Body of pancreas (tissue), 4 donors: ENCODE measurements at regions not wholly inside any gene's neighbourhood (a gene's known extent, or its start where the extent isn't known, plus 50 kb on each side); places are given as distances from the start of the nearest gene placed in this dataset.

Experiments
- POLR2A ChIP-seq, 3 donors: fragments of 450-650 bp; IDR thresholded peaks; one replicate each; pipeline ENCODE4 v1.6.1; 2016; ENCODE audit warnings: antibody characterized with exemption in 3 of 3, mild to moderate bottlenecking in 2 of 3
- TF ChIP-seq, protein P1 (sequence below), 7 experiments: fragments of 450-650 bp in 4 of 7; fragments of 200-600 bp in 3 of 7; sonication (generic) in 3 of 7; IDR thresholded peaks; one replicate each; pipeline ENCODE4 v1.5.1; 2016 to 2019; ENCODE audit warnings: antibody characterized with exemption in 7 of 7

DNA sequence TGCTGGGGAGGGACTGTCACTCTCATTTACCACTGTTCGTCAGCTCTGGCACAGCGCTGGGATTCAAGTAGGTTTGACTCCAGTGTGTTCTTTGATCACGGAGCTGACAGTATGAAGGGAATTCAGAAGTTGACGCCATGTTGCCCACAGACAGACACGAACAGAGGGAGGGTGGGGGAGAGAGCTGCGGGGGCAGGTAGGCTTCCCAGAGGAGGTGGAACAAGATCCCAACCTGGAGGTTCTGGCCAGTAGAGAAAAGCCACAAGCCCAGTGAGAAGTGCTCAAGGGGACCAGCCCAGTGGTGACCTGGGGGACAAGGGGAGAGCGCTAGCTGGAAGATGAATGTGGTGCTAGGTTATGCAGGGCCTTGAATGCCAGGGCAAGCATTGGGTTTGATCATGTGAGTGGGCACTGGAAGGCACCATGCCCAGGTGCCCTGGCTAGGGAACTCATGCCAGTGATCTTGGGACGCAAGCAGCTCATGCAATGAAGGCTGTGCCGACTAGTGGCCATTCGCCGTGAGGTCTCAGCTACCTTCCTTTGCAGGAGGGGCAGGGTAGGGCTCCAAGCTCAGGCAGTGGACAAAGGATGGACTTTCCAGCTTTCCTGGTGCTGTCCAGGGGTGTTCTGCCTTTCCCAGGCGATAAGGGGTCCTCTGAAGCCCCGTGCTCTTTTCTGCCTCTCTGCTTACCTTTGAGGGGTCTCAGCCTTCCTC is 50.4 kb upstream of the APCDD1L start:
- TF ChIP-seq, protein P1, sequence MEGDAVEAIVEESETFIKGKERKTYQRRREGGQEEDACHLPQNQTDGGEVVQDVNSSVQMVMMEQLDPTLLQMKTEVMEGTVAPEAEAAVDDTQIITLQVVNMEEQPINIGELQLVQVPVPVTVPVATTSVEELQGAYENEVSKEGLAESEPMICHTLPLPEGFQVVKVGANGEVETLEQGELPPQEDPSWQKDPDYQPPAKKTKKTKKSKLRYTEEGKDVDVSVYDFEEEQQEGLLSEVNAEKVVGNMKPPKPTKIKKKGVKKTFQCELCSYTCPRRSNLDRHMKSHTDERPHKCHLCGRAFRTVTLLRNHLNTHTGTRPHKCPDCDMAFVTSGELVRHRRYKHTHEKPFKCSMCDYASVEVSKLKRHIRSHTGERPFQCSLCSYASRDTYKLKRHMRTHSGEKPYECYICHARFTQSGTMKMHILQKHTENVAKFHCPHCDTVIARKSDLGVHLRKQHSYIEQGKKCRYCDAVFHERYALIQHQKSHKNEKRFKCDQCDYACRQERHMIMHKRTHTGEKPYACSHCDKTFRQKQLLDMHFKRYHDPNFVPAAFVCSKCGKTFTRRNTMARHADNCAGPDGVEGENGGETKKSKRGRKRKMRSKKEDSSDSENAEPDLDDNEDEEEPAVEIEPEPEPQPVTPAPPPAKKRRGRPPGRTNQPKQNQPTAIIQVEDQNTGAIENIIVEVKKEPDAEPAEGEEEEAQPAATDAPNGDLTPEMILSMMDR (IDR thresholded peaks at IDR 0.05) = no peak
- no peak for TF ChIP-seq POLR2A (IDR thresholded peaks at IDR 0.05)
